ENCODE measurements at regions not wholly inside any gene's neighbourhood (a gene's known extent, or its start where the extent isn't known, plus 50 kb on each side); places are given as distances from the start of the nearest gene placed in this dataset.

- WGBS (ENCODE audit: insufficient coverage): no CpG with 5 or more reads among the region's 4 CpGs
- intact Hi-C loops (cut with micrococcal nuclease): no loop called here
Measured at GRCh38 chr4:37737466-37737865, 51.3 kb upstream of the RELL1 start.

More at GRCh38 chr4:37737466-37737865, 51.3 kb upstream of the RELL1 start:
- Histone ChIP-seq H3K27me3 (ENCODE audit: control insufficient read depth in 2 of 2, insufficient read depth in 2 of 2, low read length in 2 of 2) (no peaks in the 10 kb centered on the region), H3K4me2 (replicated peaks; ENCODE audit: extremely low read depth, low read length, poor library complexity, severe bottlenecking) (no peak overlapping the region), H3K27ac (ENCODE audit: low read depth in 1 of 2, low read length in 2 of 2) (no peak overlapping the region), H4K20me1 (ENCODE audit: insufficient read depth, low read length) (no peaks in the 10 kb centered on the region), H3K4me1 (ENCODE audit: control insufficient read depth in 1 of 2, insufficient read depth in 2 of 2, low read length in 2 of 2) (peaks cover 8 to 12% of the 10 kb centered on the region in 2 donors), H3K4me3 (replicated peaks in 1 of 3; ENCODE audit: low read depth in 2 of 3, low read length in 3 of 3) (no peak overlapping the region), H3K9ac (ENCODE audit: insufficient read depth, low read length, poor library complexity, severe bottlenecking) (no peak overlapping the region), H3K36me3 (replicated peaks in 1 of 2; ENCODE audit: control insufficient read depth in 1 of 2, insufficient read depth in 2 of 2, low read length in 2 of 2) (no peaks in the 10 kb centered on the region), H3K9me3 (replicated peaks in 1 of 2; ENCODE audit: control insufficient read depth in 1 of 2, insufficient read depth in 1 of 2, low read length in 2 of 2) (no peaks in the 10 kb centered on the region), H3K79me2 (ENCODE audit: insufficient read depth, low read length) (no peaks in the 10 kb centered on the region), H2AFZ (ENCODE audit: insufficient read depth, low read depth, low read length, poor library complexity, severe bottlenecking) (no peak overlapping the region)
- H3K27ac Mint-ChIP-seq: peak overlapping the region in 3 of 7 donors; percentile 20 to 40 (median 23)
- H3K4me3 Mint-ChIP-seq: no peak overlapping the region
- H3K4me1 Mint-ChIP-seq: peaks cover 18% of the 10 kb centered on the region
- peaks cover 0 to 2% (median 0%) of the 10 kb centered on the region in 7 donors for H3K9me3 Mint-ChIP-seq
- TF ChIP-seq CTCF (IDR thresholded peaks at IDR 0.05): no peak
- H3K36me3 Mint-ChIP-seq: no peaks in the 10 kb centered on the region
- H3K27me3 Mint-ChIP-seq (ENCODE audit: low read depth in 3 of 3): peaks cover 2% of the 10 kb centered on the region in 3 donors
- peak in 2 of 3 donors; percentile 23 to 26 for DNase-seq

Data from CD14-positive monocyte (primary cell).